ENCODE measurements at regions not wholly inside any gene's neighbourhood (a gene's known extent, or its start where the extent isn't known, plus 50 kb on each side); places are given as distances from the start of the nearest gene placed in this dataset.

- ChIA-PET CTCF (no interaction called here), POLR2A (no interaction called here)
- intact Hi-C loops (cut with micrococcal nuclease; ENCODE audit: unreplicated experiment) = no loop called here
- Mint-ChIP-seq H3K36me3 (ENCODE audit: insufficient read depth, unreplicated experiment) (no peaks in the 10 kb centered on the region), H3K4me3 (ENCODE audit: unreplicated experiment) (no peak overlapping the region), H3K4me1 (ENCODE audit: low read depth, unreplicated experiment) (no peaks in the 10 kb centered on the region), H3K27ac (ENCODE audit: unreplicated experiment) (no peak overlapping the region), H3K27me3 (ENCODE audit: insufficient read depth, unreplicated experiment) (peaks cover 3% of the 10 kb centered on the region), H3K9me3 (ENCODE audit: unreplicated experiment) (no peaks in the 10 kb centered on the region)
- no TSS peak for BruUV-seq (replicated peaks)
- H3K36me3 ChIP-seq (ENCODE audit: control insufficient read depth, insufficient read depth, low read length) = no peaks in the 10 kb centered on the region
- H3K27me3 ChIP-seq (replicated peaks; ENCODE audit: control insufficient read depth, insufficient read depth, low read length) = no peaks in the 10 kb centered on the region
- TF ChIP-seq, protein P1, sequence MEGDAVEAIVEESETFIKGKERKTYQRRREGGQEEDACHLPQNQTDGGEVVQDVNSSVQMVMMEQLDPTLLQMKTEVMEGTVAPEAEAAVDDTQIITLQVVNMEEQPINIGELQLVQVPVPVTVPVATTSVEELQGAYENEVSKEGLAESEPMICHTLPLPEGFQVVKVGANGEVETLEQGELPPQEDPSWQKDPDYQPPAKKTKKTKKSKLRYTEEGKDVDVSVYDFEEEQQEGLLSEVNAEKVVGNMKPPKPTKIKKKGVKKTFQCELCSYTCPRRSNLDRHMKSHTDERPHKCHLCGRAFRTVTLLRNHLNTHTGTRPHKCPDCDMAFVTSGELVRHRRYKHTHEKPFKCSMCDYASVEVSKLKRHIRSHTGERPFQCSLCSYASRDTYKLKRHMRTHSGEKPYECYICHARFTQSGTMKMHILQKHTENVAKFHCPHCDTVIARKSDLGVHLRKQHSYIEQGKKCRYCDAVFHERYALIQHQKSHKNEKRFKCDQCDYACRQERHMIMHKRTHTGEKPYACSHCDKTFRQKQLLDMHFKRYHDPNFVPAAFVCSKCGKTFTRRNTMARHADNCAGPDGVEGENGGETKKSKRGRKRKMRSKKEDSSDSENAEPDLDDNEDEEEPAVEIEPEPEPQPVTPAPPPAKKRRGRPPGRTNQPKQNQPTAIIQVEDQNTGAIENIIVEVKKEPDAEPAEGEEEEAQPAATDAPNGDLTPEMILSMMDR (IDR thresholded peaks at IDR 0.05; ENCODE audit: insufficient read depth in 1 of 2, low read depth in 1 of 2, low read length in 1 of 2, severe bottlenecking in 1 of 2, unreplicated experiment in 1 of 2) = no peak
- no peaks in the 10 kb centered on the region for H3K9me3 ChIP-seq
- H3K4me1 ChIP-seq = no peaks in the 10 kb centered on the region
- DNase-seq = no peak
- no peak overlapping the region for H3K4me3 ChIP-seq (ENCODE audit: low read depth, low read length)
These were observed 313.3 kb downstream of the LIG4 start for GRCh38 chr13:107901996-107902562.

DNA sequence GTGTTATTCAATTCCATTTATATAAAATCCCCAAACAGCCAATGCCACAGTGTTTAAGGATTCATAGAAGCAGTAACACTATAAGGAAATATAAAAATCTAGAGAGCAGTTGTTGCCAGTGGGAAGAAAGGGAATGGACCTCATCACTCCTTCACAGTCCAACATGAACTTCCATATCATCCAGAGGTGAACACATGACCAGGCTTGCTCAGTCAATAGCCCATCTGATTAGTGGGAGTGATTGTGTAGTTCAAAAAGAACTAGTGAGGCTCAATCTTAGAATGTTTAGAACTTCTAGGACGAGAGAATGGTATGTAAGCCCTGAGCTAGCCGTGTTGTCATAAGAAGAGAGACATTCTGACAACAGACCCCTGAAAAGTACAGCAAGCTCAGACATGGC, 314.1 kb downstream of the LIG4 start:
- H3K4me1 Mint-ChIP-seq (ENCODE audit: low read depth, unreplicated experiment) = no peaks in the 10 kb centered on the region

DNA sequence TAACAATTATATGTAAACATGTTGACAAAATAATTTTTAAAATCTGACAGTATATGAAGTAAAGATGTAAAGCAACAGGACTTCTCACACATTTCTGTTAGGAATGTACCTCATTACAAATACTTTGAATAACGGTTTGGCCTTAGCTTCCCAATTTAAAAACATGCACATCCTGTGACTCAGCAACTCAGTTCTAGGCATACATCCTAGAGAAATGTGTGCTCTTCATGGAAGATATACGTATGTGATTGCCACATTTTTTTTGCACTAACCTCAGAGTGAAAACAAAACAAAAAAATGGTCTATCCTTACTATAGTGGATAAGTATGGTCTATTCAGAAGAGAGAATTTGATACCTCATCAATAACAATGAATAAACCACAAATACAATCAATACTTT, 314.6 kb downstream of the LIG4 start:
- TF ChIP-seq, protein P1 (IDR thresholded peaks at IDR 0.05; ENCODE audit: insufficient read depth in 1 of 2, low read depth in 1 of 2, low read length in 1 of 2, severe bottlenecking in 1 of 2, unreplicated experiment in 1 of 2) = no peak
- Mint-ChIP-seq H3K9me3 (ENCODE audit: unreplicated experiment) (no peaks in the 10 kb centered on the region), H3K4me1 (ENCODE audit: low read depth, unreplicated experiment) (no peaks in the 10 kb centered on the region), H3K36me3 (ENCODE audit: insufficient read depth, unreplicated experiment) (no peaks in the 10 kb centered on the region), H3K4me3 (ENCODE audit: unreplicated experiment) (no peak overlapping the region), H3K27ac (ENCODE audit: unreplicated experiment) (no peak overlapping the region), H3K27me3 (ENCODE audit: insufficient read depth, unreplicated experiment) (no peaks in the 10 kb centered on the region)
- ChIA-PET POLR2A (no interaction called here), CTCF (no interaction called here)
- DNase-seq = no peak
- Histone ChIP-seq H3K4me1 (no peaks in the 10 kb centered on the region), H3K9me3 (no peaks in the 10 kb centered on the region), H3K27me3 (replicated peaks; ENCODE audit: control insufficient read depth, insufficient read depth, low read length) (no peaks in the 10 kb centered on the region), H3K4me3 (ENCODE audit: low read depth, low read length) (no peak overlapping the region), H3K36me3 (ENCODE audit: control insufficient read depth, insufficient read depth, low read length) (no peaks in the 10 kb centered on the region)
- intact Hi-C loops (cut with micrococcal nuclease; ENCODE audit: unreplicated experiment) = no loop called here
- no TSS peak for BruUV-seq (replicated peaks)

More for the DNA sequence above, 314.1 kb downstream of the LIG4 start:
- H3K9me3 ChIP-seq = no peaks in the 10 kb centered on the region
- TF ChIP-seq, protein P1 (IDR thresholded peaks at IDR 0.05; ENCODE audit: insufficient read depth in 1 of 2, low read depth in 1 of 2, low read length in 1 of 2, severe bottlenecking in 1 of 2, unreplicated experiment in 1 of 2) = no peak
- H3K36me3 ChIP-seq (ENCODE audit: control insufficient read depth, insufficient read depth, low read length) = no peaks in the 10 kb centered on the region
- H3K27me3 Mint-ChIP-seq (ENCODE audit: insufficient read depth, unreplicated experiment) = peaks cover 3% of the 10 kb centered on the region
- BruUV-seq (replicated peaks) = no TSS peak
- ChIA-PET POLR2A (no interaction called here), CTCF (no interaction called here)
- no peak overlapping the region for H3K4me3 Mint-ChIP-seq (ENCODE audit: unreplicated experiment)
- no peak for DNase-seq
- no peaks in the 10 kb centered on the region for H3K27me3 ChIP-seq (replicated peaks; ENCODE audit: control insufficient read depth, insufficient read depth, low read length)
- H3K4me1 ChIP-seq = no peaks in the 10 kb centered on the region
- no peaks in the 10 kb centered on the region for H3K36me3 Mint-ChIP-seq (ENCODE audit: insufficient read depth, unreplicated experiment)
- H3K27ac Mint-ChIP-seq (ENCODE audit: unreplicated experiment) = no peak overlapping the region
- no peaks in the 10 kb centered on the region for H3K9me3 Mint-ChIP-seq (ENCODE audit: unreplicated experiment)
- no peak overlapping the region for H3K4me3 ChIP-seq (ENCODE audit: low read depth, low read length)
- intact Hi-C loops (cut with micrococcal nuclease; ENCODE audit: unreplicated experiment) = no loop called here
